ENCODE measurements at regions not wholly inside any gene's neighbourhood (a gene's known extent, or its start where the extent isn't known, plus 50 kb on each side); places are given as distances from the start of the nearest gene placed in this dataset.

DNA sequence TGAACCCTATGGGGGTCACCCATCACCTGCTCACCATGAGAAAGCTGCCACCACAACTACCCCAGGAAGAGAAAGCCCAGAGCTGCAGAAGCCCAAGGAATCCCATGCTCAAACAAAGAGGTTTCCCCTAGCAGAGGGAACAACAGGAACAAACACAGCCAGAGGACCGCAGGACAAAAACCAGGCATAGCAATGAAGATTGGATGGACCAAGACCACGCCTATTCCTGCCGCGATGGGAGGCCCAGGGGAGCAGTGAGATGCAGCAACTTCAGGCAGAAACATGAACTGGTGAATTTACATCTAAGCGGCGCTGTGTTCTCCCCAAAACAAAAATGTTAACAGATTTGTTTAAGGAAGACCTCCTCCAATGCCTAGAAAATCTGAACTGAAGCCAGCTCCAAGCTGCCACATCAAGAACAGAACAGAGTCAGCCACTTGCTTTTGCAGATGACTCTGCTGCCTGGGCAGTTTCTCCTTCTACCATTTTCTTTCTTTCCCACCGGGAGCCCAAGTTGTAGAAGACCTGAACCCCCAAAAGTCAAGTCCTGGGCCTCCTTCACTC is 134.2 kb upstream of the NEBL start:
- no peaks in the 10 kb centered on the region for H3K4me1 ChIP-seq (ENCODE audit: control insufficient read depth, insufficient read depth, low read length)
- no peaks in the 10 kb centered on the region for H3K9me3 ChIP-seq (ENCODE audit: control insufficient read depth, low read depth, low read length)
- H3K27me3 ChIP-seq (ENCODE audit: control insufficient read depth, insufficient read depth, low read length), result no peaks in the 10 kb centered on the region
- no peak overlapping the region for H3K4me3 ChIP-seq (ENCODE audit: low read length)
- no CpG with 5 or more reads among the region's 7 CpGs for WGBS (ENCODE audit: insufficient coverage, low lambda C conversion rate)
- no peaks in the 10 kb centered on the region for H3K36me3 ChIP-seq (ENCODE audit: control insufficient read depth, insufficient read depth, low read length)
- no peak overlapping the region for H3K27ac ChIP-seq (ENCODE audit: low read length)
- no peak for DNase-seq

DNA sequence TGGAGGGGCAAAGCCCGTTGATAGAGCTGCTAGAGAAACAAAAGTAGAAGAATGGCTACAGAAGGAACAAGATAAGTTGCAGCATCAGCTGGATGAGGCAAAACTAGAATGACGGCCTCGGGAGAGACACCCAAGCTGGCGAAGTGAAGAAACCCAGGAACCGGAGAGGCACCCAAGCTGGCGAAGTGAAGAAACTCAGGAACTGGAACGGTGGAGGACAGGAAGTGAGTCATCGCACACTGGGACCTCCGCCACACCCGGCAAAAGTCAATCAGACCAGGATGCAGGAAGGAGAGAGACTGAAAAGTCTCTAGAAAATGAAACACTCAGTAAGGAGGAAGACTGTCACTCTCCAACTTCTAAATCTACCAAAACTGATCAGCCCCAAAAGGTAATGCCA is 133.0 kb upstream of the NEBL start:
- WGBS (ENCODE audit: insufficient coverage, low lambda C conversion rate), result 100% methylated on average over 1 of the region's 10 CpGs
- no peaks in the 10 kb centered on the region for H3K27me3 ChIP-seq (ENCODE audit: control insufficient read depth, insufficient read depth, low read length)

DNA sequence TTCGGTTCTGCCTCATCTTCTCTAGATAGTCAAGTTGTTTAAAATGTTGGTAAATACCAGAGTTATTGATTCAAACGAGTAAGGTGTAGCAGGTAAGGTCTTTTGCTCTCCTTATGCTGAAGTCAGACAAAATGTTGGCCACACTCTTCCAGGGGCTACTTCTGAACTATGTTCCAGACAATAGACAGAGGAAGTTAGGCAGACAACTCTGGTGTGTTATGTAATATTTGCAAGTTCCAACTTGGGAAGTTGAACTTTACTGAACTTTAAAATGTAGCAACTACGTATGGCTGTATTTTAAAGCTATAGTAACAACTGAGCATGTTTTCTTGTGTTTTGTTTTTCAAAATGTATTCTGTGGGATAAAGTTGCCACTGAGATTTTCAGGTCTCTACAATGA is 125.7 kb upstream of the NEBL start:
- WGBS (ENCODE audit: insufficient coverage, low lambda C conversion rate), result no CpG with 5 or more reads among the region's 3 CpGs
- Histone ChIP-seq H3K27me3 (ENCODE audit: control insufficient read depth, insufficient read depth, low read length) (no peaks in the 10 kb centered on the region), H3K27ac (ENCODE audit: low read length) (no peak overlapping the region), H3K9me3 (ENCODE audit: control insufficient read depth, low read depth, low read length) (no peaks in the 10 kb centered on the region), H3K4me3 (ENCODE audit: low read length) (no peak overlapping the region), H3K36me3 (ENCODE audit: control insufficient read depth, insufficient read depth, low read length) (no peaks in the 10 kb centered on the region), H3K4me1 (ENCODE audit: control insufficient read depth, insufficient read depth, low read length) (no peaks in the 10 kb centered on the region)
- DNase-seq, result no peak

More for the DNA sequence above, 133.0 kb upstream of the NEBL start:
- Histone ChIP-seq H3K4me1 (ENCODE audit: control insufficient read depth, insufficient read depth, low read length) (no peaks in the 10 kb centered on the region), H3K27ac (ENCODE audit: low read length) (no peak overlapping the region), H3K4me3 (ENCODE audit: low read length) (no peak overlapping the region), H3K36me3 (ENCODE audit: control insufficient read depth, insufficient read depth, low read length) (no peaks in the 10 kb centered on the region), H3K9me3 (ENCODE audit: control insufficient read depth, low read depth, low read length) (no peaks in the 10 kb centered on the region)
- DNase-seq, result no peak

DNA sequence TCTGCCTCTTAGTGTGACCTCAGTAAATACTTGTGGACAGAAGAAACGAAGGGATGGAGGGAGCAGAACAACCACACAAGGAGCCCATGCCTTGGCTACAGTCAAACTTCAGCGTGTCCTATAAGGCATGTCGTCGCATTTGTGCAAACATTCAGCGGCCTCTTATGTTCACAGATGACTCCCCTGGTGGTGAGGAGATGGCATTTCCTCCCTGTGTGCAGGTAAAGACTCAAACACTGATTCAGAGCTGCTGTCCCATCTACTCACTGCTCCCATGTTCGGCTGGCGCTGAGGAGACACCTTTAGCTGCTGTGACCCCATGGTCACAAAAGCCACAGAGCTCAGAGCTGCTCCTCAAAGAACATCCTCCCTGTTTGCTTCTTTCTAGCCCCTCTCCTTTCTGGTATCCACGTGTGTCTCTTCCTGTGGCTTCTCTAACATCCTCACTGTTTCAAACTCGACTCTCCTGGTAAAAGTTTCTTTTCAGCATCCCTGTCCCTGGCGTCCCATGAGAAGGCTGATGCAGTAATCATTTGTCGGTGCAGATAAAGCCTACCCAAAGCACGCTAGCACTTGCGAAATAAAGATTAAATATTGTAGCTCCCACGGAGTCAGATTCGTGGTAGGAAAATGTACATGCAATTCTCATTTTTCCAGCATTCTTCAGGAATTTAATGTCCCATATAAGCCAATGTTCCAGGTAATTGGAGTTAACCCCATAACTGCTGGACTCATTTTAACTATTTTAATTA is 124.9 kb upstream of the NEBL start:
- H3K27me3 ChIP-seq (ENCODE audit: control insufficient read depth, insufficient read depth, low read length), result no peaks in the 10 kb centered on the region
- H3K27ac ChIP-seq (ENCODE audit: low read length), result no peak overlapping the region
- H3K4me1 ChIP-seq (ENCODE audit: control insufficient read depth, insufficient read depth, low read length), result no peaks in the 10 kb centered on the region
- H3K9me3 ChIP-seq (ENCODE audit: control insufficient read depth, low read depth, low read length), result no peaks in the 10 kb centered on the region
- 60% methylated on average over 1 of the region's 15 CpGs for WGBS (ENCODE audit: insufficient coverage, low lambda C conversion rate)
- DNase-seq, result no peak
- H3K4me3 ChIP-seq (ENCODE audit: low read length), result no peak overlapping the region
- no peaks in the 10 kb centered on the region for H3K36me3 ChIP-seq (ENCODE audit: control insufficient read depth, insufficient read depth, low read length)

DNA sequence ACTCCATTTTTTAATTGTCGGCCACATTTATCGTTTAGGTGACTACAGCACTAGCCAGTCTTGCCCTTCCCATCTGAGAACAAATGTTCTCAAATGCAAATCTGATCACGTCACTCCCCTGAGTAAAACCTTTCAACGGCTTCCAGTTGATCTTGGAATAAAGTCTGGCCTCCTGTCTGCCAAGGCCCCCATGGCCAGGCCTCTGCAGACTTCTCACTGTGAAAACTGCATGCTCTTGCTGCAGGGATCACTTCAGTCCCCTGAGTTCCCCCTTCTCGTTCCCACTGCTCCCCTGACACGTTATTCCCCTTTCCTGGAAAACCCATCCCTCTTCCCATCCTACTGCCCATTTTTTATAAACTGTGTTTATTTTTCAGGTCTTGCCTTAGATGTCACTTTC is 124.1 kb upstream of the NEBL start:
- no peak for DNase-seq
- Histone ChIP-seq H3K27ac (ENCODE audit: low read length) (no peak overlapping the region), H3K9me3 (ENCODE audit: control insufficient read depth, low read depth, low read length) (no peaks in the 10 kb centered on the region), H3K27me3 (ENCODE audit: control insufficient read depth, insufficient read depth, low read length) (no peaks in the 10 kb centered on the region), H3K36me3 (ENCODE audit: control insufficient read depth, insufficient read depth, low read length) (no peaks in the 10 kb centered on the region), H3K4me3 (ENCODE audit: low read length) (no peak overlapping the region), H3K4me1 (ENCODE audit: control insufficient read depth, insufficient read depth, low read length) (no peaks in the 10 kb centered on the region)
- 83% methylated on average over 2 of the region's 6 CpGs for WGBS (ENCODE audit: insufficient coverage, low lambda C conversion rate)

DNA sequence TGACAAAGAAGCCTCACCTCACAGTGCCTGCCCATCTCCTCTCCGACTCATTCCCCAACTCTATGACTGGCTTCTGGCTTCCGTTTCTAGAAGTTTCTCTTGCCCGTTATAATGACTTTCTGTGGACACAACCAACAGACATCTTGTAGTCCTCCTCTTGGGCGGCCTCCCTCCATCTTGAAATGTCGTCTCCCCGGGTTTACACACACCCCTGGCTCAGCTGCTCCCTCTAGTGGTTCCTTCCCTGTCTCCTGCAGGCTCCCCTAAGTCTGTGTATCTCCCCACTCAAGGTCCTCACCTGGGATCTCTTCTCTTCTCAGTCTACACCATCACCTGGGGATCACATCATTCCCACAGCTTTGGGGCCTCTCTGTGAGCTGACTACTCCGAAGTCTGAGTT is 123.4 kb upstream of the NEBL start:
- no peaks in the 10 kb centered on the region for H3K36me3 ChIP-seq (ENCODE audit: control insufficient read depth, insufficient read depth, low read length)
- H3K9me3 ChIP-seq (ENCODE audit: control insufficient read depth, low read depth, low read length), result no peaks in the 10 kb centered on the region
- DNase-seq, result no peak
- H3K27ac ChIP-seq (ENCODE audit: low read length), result no peak overlapping the region
- no peaks in the 10 kb centered on the region for H3K27me3 ChIP-seq (ENCODE audit: control insufficient read depth, insufficient read depth, low read length)
- H3K4me3 ChIP-seq (ENCODE audit: low read length), result no peak overlapping the region
- no peaks in the 10 kb centered on the region for H3K4me1 ChIP-seq (ENCODE audit: control insufficient read depth, insufficient read depth, low read length)
- WGBS (ENCODE audit: insufficient coverage, low lambda C conversion rate), result 100% methylated on average over 3 of the region's 7 CpGs

DNA sequence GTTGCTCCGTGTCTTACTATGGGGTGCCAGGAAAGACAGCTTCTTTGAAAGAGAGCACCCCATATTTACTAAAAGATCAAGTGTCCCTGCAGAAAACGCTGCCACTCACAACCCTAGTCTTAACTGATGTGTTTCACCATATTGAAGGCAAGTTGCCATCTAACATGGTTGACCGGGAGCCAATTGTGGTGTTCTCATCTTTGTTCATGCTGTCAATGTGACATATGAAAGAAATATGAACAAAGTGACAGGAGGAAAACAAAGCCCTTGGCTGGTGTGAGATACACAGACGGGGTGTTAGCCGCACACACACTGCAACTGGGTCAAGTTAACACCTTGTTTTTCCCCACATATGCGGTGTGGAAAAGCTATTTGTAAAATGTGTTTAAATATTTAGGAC is 122.3 kb upstream of the NEBL start:
- WGBS (ENCODE audit: insufficient coverage, low lambda C conversion rate), result no CpG with 5 or more reads among the region's 6 CpGs
- Histone ChIP-seq H3K4me3 (ENCODE audit: low read length) (no peak overlapping the region), H3K36me3 (ENCODE audit: control insufficient read depth, insufficient read depth, low read length) (no peaks in the 10 kb centered on the region), H3K4me1 (ENCODE audit: control insufficient read depth, insufficient read depth, low read length) (no peaks in the 10 kb centered on the region), H3K27ac (ENCODE audit: low read length) (no peak overlapping the region), H3K27me3 (ENCODE audit: control insufficient read depth, insufficient read depth, low read length) (no peaks in the 10 kb centered on the region), H3K9me3 (ENCODE audit: control insufficient read depth, low read depth, low read length) (no peaks in the 10 kb centered on the region)
- no peak for DNase-seq

DNA sequence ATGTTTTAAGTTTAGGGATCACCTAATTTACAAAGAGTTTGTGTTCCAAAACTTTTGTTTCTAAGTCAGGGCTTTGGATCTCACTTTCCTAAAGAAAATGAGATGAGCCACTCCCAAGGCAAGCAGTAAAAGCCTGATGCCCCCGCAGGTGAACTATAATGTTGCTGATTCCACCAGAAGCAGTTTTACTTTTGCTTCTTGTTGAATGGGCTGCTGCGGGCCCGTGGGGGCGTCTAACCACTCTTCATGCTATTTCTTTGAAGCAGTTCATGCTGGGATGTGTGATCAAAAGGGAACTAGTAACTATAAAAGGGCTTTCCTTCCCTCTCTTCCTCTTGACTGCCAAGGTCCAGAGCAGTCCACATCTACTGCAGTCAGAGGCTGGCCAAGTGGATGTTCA is 118.7 kb upstream of the NEBL start:
- no peaks in the 10 kb centered on the region for H3K4me1 ChIP-seq (ENCODE audit: control insufficient read depth, insufficient read depth, low read length)

DNA sequence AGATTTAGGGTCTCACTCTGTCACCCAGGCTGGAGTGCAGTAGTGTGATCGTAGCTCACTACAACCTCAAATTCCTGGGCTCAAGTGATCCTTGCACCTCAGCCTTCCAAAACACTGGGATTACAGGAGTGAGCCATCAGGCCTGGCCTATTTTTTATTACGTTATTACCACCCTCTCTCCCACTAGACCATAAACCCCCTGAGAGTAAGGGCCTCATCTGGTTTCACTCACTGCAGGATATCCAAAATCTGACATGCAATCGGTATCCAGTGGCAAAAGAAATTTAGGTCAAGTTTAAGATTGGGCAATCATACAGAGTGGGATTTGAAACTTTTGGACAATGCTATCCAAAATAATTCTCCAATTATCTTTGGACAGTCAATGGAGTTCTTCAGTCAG is 117.0 kb upstream of the NEBL start:
- Histone ChIP-seq H3K36me3 (ENCODE audit: control insufficient read depth, insufficient read depth, low read length) (no peaks in the 10 kb centered on the region), H3K27ac (ENCODE audit: low read length) (no peak overlapping the region), H3K4me1 (ENCODE audit: control insufficient read depth, insufficient read depth, low read length) (no peaks in the 10 kb centered on the region), H3K4me3 (ENCODE audit: low read length) (no peak overlapping the region), H3K9me3 (ENCODE audit: control insufficient read depth, low read depth, low read length) (no peaks in the 10 kb centered on the region), H3K27me3 (ENCODE audit: control insufficient read depth, insufficient read depth, low read length) (no peaks in the 10 kb centered on the region)
- no peak for DNase-seq
- no CpG with 5 or more reads among the region's 3 CpGs for WGBS (ENCODE audit: insufficient coverage, low lambda C conversion rate)

More for the DNA sequence above, 118.7 kb upstream of the NEBL start:
- no CpG with 5 or more reads among the region's 4 CpGs for WGBS (ENCODE audit: insufficient coverage, low lambda C conversion rate)
- Histone ChIP-seq H3K27ac (ENCODE audit: low read length) (no peak overlapping the region), H3K27me3 (ENCODE audit: control insufficient read depth, insufficient read depth, low read length) (no peaks in the 10 kb centered on the region), H3K9me3 (ENCODE audit: control insufficient read depth, low read depth, low read length) (no peaks in the 10 kb centered on the region), H3K4me3 (ENCODE audit: low read length) (no peak overlapping the region), H3K36me3 (ENCODE audit: control insufficient read depth, insufficient read depth, low read length) (no peaks in the 10 kb centered on the region)
- DNase-seq, result no peak

DNA sequence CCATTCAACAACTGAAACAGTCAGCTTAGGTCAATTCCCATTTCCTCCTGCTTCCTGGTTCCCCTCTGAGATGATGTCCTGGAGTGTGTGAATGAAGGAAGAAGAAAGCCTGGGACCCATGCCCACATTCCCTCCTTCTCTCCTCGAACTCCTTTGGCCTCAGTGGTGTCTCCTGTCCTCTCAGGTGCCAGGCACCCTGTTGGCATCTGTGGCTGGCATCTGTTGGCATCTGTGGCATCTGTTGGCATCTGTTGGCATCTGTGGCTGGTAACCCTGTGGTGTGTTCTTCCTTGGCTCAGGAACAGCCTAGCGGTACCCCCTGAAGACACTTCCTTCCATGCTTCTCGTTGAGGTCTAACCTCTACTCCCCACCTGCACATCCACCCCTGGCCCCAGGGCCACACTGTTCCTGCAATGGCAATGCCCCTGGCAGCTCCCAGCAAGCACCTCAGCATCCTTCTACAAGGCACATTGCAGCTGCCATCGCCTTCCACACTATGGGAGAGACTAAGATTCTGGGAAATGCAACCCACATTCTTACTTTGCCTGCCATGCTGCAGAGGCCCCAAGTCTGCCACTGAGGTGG is 114.4 kb upstream of the NEBL start:
- DNase-seq, result no peak
- Histone ChIP-seq H3K27me3 (ENCODE audit: control insufficient read depth, insufficient read depth, low read length) (no peaks in the 10 kb centered on the region), H3K4me3 (ENCODE audit: low read length) (no peak overlapping the region), H3K4me1 (ENCODE audit: control insufficient read depth, insufficient read depth, low read length) (no peaks in the 10 kb centered on the region), H3K27ac (ENCODE audit: low read length) (no peak overlapping the region), H3K36me3 (ENCODE audit: control insufficient read depth, insufficient read depth, low read length) (no peaks in the 10 kb centered on the region), H3K9me3 (ENCODE audit: control insufficient read depth, low read depth, low read length) (no peaks in the 10 kb centered on the region)
- WGBS (ENCODE audit: insufficient coverage, low lambda C conversion rate), result no CpG with 5 or more reads among the region's 4 CpGs

DNA sequence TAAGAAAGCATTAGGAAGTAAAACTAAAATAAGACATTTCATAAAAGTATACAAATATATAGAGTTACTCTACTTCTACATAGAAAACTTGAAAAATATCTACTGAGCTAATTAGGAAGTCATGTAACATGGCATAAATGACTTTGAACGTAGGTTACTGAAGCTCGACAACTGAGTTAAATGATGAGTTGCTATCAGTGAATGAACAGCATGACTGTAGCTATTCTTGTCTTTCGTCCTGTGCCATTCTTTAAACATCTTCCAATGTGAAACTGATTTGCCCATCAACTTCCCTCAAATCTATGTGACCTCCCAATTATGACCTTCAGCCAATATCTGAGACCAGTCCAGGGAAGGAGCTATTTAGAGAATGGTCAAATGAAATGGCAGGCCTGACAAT is 113.5 kb upstream of the NEBL start:
- Histone ChIP-seq H3K9me3 (ENCODE audit: control insufficient read depth, low read depth, low read length) (no peaks in the 10 kb centered on the region), H3K27ac (ENCODE audit: low read length) (no peak overlapping the region), H3K27me3 (ENCODE audit: control insufficient read depth, insufficient read depth, low read length) (no peaks in the 10 kb centered on the region), H3K36me3 (ENCODE audit: control insufficient read depth, insufficient read depth, low read length) (no peaks in the 10 kb centered on the region), H3K4me3 (ENCODE audit: low read length) (no peak overlapping the region), H3K4me1 (ENCODE audit: control insufficient read depth, insufficient read depth, low read length) (no peaks in the 10 kb centered on the region)
- no CpG with 5 or more reads among the region's 3 CpGs for WGBS (ENCODE audit: insufficient coverage, low lambda C conversion rate)
- DNase-seq, result no peak

Data from large intestine (tissue), 3 donors.